NCI-H1417 (cell line): ENCODE measurements at regions not wholly inside any gene's neighbourhood (a gene's known extent, or its start where the extent isn't known, plus 50 kb on each side); places are given as distances from the start of the nearest gene placed in this dataset.
"Not testable (repeated sequence)": the region's sequence is repeated elsewhere in the genome, so short reads cannot be mapped to it uniquely, and the experiment has no call there.

ENCODE experiments used
- DNase-seq, 3 experiments: peaks; one replicate each; lab custom pipeline; 2025; lab: John Stamatoyannopoulos, UW

GRCh38 chr2:7676714-7677113 is 759.5 kb downstream of the RNF144A start:
- no peak for DNase-seq

- no peak for DNase-seq
Measured at GRCh38 chr2:7681881-7682461, 764.8 kb downstream of the RNF144A start.

- DNase-seq: peak in 1 of 3 experiments; percentile 28
Measured at GRCh38 chr2:7683196-7683595, 766.0 kb downstream of the RNF144A start.

GRCh38 chr2:7683708-7684107 is 766.5 kb downstream of the RNF144A start:
- DNase-seq: no peak

GRCh38 chr2:7685342-7686015 is 768.3 kb downstream of the RNF144A start:
- DNase-seq: no peak

GRCh38 chr2:7686016-7686385 is 768.8 kb downstream of the RNF144A start:
- DNase-seq: no peak

- no peak for DNase-seq
Measured at GRCh38 chr2:7691961-7692656, 774.9 kb downstream of the RNF144A start.

GRCh38 chr2:7692657-7693161 is 775.5 kb downstream of the RNF144A start:
- peak in 2 of 3 experiments; percentile 42 to 57 for DNase-seq

- no peak for DNase-seq
Measured at GRCh38 chr2:7693246-7694075, 776.2 kb downstream of the RNF144A start.

- no peak for DNase-seq
Measured at GRCh38 chr2:7694076-7694985, 777.1 kb downstream of the RNF144A start.

- not testable (repeated sequence) for DNase-seq
Measured at GRCh38 chr2:7696556-7696955, 779.3 kb downstream of the RNF144A start.

- DNase-seq: no peak
Measured at GRCh38 chr2:7697052-7697451, 779.8 kb downstream of the RNF144A start.

- no peak for DNase-seq
Measured at GRCh38 chr2:7701791-7702190, 784.6 kb downstream of the RNF144A start.

GRCh38 chr2:7703048-7703447 is 785.8 kb downstream of the RNF144A start:
- peak in 1 of 3 experiments; percentile 46 for DNase-seq

GRCh38 chr2:7703543-7704144 is 786.4 kb downstream of the RNF144A start:
- peak; percentile 64 to 85 (median 64) for DNase-seq

- DNase-seq: no peak
Measured at GRCh38 chr2:7704296-7704865, 787.2 kb downstream of the RNF144A start.

GRCh38 chr2:7706791-7707190 is 789.6 kb downstream of the RNF144A start:
- DNase-seq: no peak

GRCh38 chr2:7707723-7708122 is 790.5 kb downstream of the RNF144A start:
- no peak for DNase-seq

GRCh38 chr2:7709907-7710306 is 792.7 kb downstream of the RNF144A start:
- DNase-seq: no peak

GRCh38 chr2:7711167-7711566 is 794.0 kb downstream of the RNF144A start:
- DNase-seq: no peak
